ENCODE measurements at regions not wholly inside any gene's neighbourhood (a gene's known extent, or its start where the extent isn't known, plus 50 kb on each side); places are given as distances from the start of the nearest gene placed in this dataset.

GRCh38 chr5:166648736-166649135 is 1642.7 kb upstream of the WWC1 start:
- intact Hi-C loops (cut with micrococcal nuclease): no loop called here
- ATAC-seq (ENCODE audit: low read depth): no peak
- no peak overlapping the region for H3K27ac ChIP-seq (ENCODE audit: low read length in 2 of 2)
- H3K36me3 ChIP-seq (replicated peaks in 1 of 2; ENCODE audit: control extremely low read depth in 1 of 2, control insufficient read depth in 1 of 2, extremely low read depth in 1 of 2, insufficient read depth in 2 of 2, low read length in 1 of 2): no peaks in the 10 kb centered on the region
- no peaks in the 10 kb centered on the region for H3K9me3 ChIP-seq (ENCODE audit: control extremely low read depth in 1 of 3, control insufficient read depth in 2 of 3, insufficient read depth in 1 of 3, low read length in 2 of 3)
- no peak overlapping the region for H3K9ac ChIP-seq (ENCODE audit: low read length)
- H3K4me2 ChIP-seq (replicated peaks; ENCODE audit: low read depth, low read length, poor library complexity, severe bottlenecking): no peak overlapping the region
- H3K79me2 ChIP-seq (ENCODE audit: control insufficient read depth, insufficient read depth, low read length): no peaks in the 10 kb centered on the region
- DNase-seq: no peak
- no peak overlapping the region for H3K4me3 ChIP-seq (ENCODE audit: control extremely low read depth in 1 of 5, extremely low read depth in 1 of 5, insufficient read depth in 1 of 5, low read depth in 2 of 5, low read length in 4 of 5)
- Mint-ChIP-seq H3K9me3 (ENCODE audit: insufficient read depth) (peaks cover 5% of the 10 kb centered on the region), H3K27me3 (no peaks in the 10 kb centered on the region), H3K4me3 (no peak overlapping the region), H3K4me1 (no peaks in the 10 kb centered on the region), H3K27ac (no peak overlapping the region)
- no peak for TF ChIP-seq EZH2 (IDR thresholded peaks at IDR 0.05; ENCODE audit: borderline replicate concordance, insufficient read depth, low read depth, low read length, poor library complexity, severe bottlenecking)
- no peak for TF ChIP-seq CTCF (IDR thresholded peaks at IDR 0.05)
- H4K20me1 ChIP-seq (ENCODE audit: control insufficient read depth, insufficient read depth, low read length, poor library complexity, severe bottlenecking): no peaks in the 10 kb centered on the region
- no peaks in the 10 kb centered on the region for H3K27me3 ChIP-seq (replicated peaks in 1 of 4; ENCODE audit: control extremely low read depth in 1 of 4, control insufficient read depth in 3 of 4, insufficient read depth in 4 of 4, low read length in 3 of 4)
- POLR2A ChIA-PET: no interaction called here
- CTCF ChIA-PET: no interaction called here
- H3K4me1 ChIP-seq (ENCODE audit: control insufficient read depth in 2 of 2, insufficient read depth in 2 of 2, low read length in 2 of 2): no peaks in the 10 kb centered on the region
- no peak overlapping the region for H2AFZ ChIP-seq (ENCODE audit: insufficient read depth, low read depth, low read length, poor library complexity, severe bottlenecking)
- WGBS (ENCODE audit: insufficient coverage): no CpG with 5 or more reads among the region's 1 CpG

- Histone ChIP-seq H3K36me3 (replicated peaks in 1 of 2; ENCODE audit: control extremely low read depth in 1 of 2, control insufficient read depth in 1 of 2, extremely low read depth in 1 of 2, insufficient read depth in 2 of 2, low read length in 1 of 2) (no peaks in the 10 kb centered on the region), H3K4me3 (ENCODE audit: control extremely low read depth in 1 of 5, extremely low read depth in 1 of 5, insufficient read depth in 1 of 5, low read depth in 2 of 5, low read length in 4 of 5) (no peak overlapping the region), H4K20me1 (ENCODE audit: control insufficient read depth, insufficient read depth, low read length, poor library complexity, severe bottlenecking) (no peaks in the 10 kb centered on the region), H3K79me2 (ENCODE audit: control insufficient read depth, insufficient read depth, low read length) (no peaks in the 10 kb centered on the region), H3K4me2 (replicated peaks; ENCODE audit: low read depth, low read length, poor library complexity, severe bottlenecking) (no peak overlapping the region), H3K27me3 (replicated peaks in 1 of 4; ENCODE audit: control extremely low read depth in 1 of 4, control insufficient read depth in 3 of 4, insufficient read depth in 4 of 4, low read length in 3 of 4) (no peaks in the 10 kb centered on the region), H3K9me3 (ENCODE audit: control extremely low read depth in 1 of 3, control insufficient read depth in 2 of 3, insufficient read depth in 1 of 3, low read length in 2 of 3) (no peaks in the 10 kb centered on the region), H3K27ac (ENCODE audit: low read length in 2 of 2) (no peak overlapping the region), H3K4me1 (ENCODE audit: control insufficient read depth in 2 of 2, insufficient read depth in 2 of 2, low read length in 2 of 2) (no peaks in the 10 kb centered on the region), H3K9ac (ENCODE audit: low read length) (no peak overlapping the region), H2AFZ (ENCODE audit: insufficient read depth, low read depth, low read length, poor library complexity, severe bottlenecking) (no peak overlapping the region)
- no peaks in the 10 kb centered on the region for H3K27me3 Mint-ChIP-seq
- no peak for TF ChIP-seq EZH2 (IDR thresholded peaks at IDR 0.05; ENCODE audit: borderline replicate concordance, insufficient read depth, low read depth, low read length, poor library complexity, severe bottlenecking)
- TF ChIP-seq CTCF (IDR thresholded peaks at IDR 0.05): no peak
- no peak overlapping the region for H3K4me3 Mint-ChIP-seq
- H3K4me1 Mint-ChIP-seq: no peaks in the 10 kb centered on the region
- DNase-seq (no peak), ATAC-seq (ENCODE audit: low read depth) (no peak)
- ChIA-PET CTCF (no interaction called here), POLR2A (no interaction called here)
- H3K27ac Mint-ChIP-seq: no peak overlapping the region
- H3K9me3 Mint-ChIP-seq (ENCODE audit: insufficient read depth): peaks cover 7% of the 10 kb centered on the region
- WGBS (ENCODE audit: insufficient coverage): 44% methylated on average over 1 of the region's 1 CpG
- intact Hi-C loops (cut with micrococcal nuclease): no loop called here
Observed at GRCh38 chr5:166649676-166650075, 1641.8 kb upstream of the WWC1 start.
